GM21390 (cell line): ENCODE measurements at regions not wholly inside any gene's neighbourhood (a gene's known extent, or its start where the extent isn't known, plus 50 kb on each side); places are given as distances from the start of the nearest gene placed in this dataset.
"Not testable (repeated sequence)": the region's sequence is repeated elsewhere in the genome, so short reads cannot be mapped to it uniquely, and the experiment has no call there.

Experiments used
- ATAC-seq: cut with Tn5 transposase; IDR thresholded peaks from one replicate; pipeline ENCODE4 v1.9.1; 2021; ENCODE audit not compliant: unreplicated experiment

DNA sequence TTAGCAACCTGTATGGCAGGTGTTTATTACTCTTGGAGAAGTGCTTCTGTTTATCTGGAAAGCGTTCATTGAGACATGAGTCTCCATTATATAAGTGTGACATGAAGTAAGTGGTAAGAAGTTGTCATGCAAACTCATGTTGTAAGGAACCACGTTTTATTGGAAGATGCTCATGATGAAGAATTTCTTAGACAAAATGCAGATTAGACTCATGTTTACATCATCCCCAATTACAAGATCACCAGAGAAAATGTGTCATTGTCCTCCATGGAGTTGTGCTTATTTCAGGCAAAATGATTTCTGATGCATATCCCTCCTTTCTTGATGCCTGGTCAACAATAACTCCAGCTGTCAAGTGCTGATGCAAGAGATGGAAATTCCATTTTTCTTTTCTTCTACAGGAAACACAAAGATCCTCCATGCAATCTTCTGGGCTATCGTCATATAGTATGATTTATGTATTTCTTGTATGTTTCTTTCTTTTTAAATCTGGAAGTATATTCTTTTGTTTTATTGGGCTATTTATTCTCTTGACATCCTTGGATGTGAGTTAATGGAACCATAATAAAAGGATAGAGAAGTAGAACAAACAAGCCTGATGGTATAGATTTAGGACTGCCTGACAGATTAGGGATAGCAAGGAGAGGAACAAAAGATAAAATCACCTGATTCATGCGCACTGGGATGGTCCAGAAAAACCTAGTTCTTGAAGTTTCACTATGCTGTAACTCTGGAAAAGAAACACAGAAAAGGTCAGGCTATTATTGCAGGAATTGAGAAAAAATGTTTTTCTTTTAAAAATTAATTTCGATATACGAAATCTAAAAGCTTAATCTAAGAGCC, 50.7 kb upstream of the DIAPH3 start:
- no peak for ATAC-seq

DNA sequence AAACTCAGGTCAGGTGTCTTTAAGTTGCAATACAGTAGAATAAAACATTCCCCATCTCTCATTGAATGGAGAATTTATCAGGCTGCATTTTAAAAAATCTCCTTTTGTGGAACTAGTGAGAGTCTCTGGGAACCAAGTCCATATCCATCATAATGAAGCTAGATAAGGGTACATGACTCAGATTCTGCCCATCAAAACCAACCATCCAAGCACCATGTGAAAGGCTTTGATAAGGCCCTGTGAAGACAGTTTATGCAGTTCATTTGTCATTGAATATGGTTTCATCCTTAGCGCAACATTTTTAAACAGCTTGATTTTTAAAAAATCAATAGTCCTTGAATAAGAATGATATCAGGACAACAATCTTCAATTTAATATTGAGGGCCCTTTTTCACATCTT, 56.3 kb upstream of the DIAPH3 start:
- no peak for ATAC-seq

DNA sequence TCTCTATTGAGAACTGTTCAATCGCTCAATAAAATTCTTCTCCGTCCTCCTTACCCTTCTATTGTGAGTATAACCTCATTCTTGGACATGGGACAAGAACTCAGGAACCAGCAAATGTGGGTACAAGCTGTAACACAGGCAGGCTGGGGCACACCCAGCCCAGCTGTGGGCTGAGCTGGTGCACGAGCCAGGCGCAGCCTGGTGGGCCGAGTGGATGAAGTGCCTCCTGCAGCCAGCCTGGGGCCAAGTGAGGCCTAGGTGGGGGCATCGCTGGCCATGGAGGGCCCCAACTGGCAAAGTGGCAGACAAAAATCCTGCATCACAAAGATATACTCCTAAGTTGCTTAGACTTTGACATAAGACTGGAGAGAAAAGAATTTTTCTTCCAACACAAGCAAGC, 57.9 kb upstream of the DIAPH3 start:
- ATAC-seq: no peak

DNA sequence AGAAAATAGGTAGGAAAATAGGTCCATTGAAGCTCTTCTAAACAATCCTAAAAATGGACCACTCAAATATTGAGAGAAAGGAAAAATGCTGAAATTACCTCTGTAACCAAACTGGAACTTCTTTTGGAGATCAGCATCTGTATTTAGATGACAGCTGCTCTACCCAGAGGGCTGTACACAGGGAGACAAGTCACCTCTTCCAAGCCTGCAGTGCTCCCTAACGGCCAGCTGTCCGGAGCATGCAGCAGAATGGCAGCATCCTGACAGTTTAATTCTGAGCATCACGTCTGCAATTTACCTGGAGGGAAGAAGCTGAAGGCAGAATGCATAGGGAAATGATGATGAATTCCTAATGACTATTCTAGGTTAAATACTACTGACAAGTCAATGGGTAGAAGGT, 62.8 kb upstream of the DIAPH3 start:
- no peak for ATAC-seq

DNA sequence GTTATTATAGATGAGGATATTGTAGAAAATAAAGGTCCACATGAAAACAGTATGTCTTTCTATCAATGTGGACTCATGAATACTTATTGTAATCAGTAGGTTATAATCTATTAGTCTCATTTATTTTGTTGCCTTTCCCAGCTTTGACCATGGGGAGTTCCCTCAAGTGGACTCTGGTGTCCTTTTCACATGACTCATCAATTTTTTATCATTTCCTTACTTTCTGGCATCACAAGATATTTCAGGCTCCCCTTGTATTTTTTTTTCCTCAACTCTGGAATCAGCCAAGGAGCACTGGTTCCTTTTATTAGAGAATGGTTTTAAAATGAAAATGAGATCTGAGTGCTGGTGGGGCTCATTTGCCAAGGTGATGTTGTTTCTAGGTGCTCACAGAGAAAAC, 63.4 kb upstream of the DIAPH3 start:
- ATAC-seq: no peak

DNA sequence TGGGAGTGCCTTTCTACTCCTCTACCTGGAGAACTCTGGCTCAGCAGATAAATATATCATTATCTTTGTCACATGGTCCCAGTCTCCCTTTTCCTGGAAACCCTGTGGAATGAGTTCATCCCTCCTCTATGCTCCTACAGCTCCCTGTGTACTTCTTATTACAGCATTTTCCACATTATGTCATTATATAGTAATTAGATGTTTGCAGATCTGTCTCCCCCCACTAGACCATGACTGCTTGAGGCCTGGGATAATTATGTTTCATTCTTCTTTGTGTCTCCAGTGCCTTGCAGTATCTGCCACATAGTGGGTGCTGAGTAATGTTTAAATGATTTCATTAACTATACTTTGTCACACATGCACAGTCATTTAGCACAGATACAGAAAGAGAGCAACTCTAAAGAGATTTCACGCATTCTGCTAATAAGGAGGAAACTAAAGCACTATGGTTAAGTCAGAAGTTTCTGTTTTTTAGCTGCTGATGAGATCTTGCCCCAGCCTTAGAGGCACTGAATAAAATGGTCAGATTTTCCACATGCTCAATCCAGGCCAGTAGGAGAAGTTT, 66.1 kb upstream of the DIAPH3 start:
- no peak for ATAC-seq

DNA sequence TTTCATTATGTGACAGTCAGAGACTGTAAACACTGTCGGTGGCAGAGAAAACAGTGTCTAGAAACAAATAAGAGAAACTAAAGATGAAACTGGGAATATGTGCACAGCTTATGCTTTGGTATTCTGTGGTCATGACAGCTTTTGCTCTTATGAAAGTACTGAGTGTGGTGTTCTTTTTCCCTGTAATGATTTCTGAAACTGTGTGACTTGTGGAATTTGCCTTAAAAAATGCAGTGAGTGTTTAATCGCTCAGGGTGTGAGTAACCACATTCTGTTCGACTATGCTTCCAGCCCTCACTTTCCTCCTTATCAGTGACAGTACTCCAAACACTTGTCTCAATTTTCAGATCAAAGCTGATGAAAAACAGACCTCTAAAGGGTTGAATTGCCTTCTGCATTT, 66.9 kb upstream of the DIAPH3 start:
- peak; percentile 87 for ATAC-seq

DNA sequence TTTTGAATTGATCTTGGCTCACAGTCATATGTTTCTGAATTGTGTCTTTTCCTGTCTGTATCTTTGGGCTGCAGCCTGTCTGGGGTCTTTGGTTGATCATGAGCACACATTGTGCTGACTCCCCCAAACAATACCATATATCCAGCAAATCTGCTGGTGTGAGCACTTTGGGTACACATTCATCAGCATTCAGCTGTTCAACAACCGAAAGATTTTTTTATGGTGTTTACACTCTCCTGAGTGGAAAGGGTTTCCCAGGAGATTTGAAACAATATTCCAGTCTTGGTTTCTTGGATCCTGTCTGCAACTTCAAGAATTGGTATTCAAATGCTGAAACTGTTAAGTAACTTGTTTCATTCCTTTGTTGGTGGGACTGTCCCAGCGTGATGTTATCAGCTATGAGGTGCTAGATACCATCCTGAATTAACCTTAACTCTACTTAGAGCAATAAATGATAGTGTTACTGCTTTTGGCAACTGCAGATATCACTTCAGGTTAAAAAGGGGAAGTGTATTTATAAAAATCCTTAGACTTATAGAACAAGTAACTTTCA, 78.4 kb upstream of the DIAPH3 start:
- no peak for ATAC-seq

DNA sequence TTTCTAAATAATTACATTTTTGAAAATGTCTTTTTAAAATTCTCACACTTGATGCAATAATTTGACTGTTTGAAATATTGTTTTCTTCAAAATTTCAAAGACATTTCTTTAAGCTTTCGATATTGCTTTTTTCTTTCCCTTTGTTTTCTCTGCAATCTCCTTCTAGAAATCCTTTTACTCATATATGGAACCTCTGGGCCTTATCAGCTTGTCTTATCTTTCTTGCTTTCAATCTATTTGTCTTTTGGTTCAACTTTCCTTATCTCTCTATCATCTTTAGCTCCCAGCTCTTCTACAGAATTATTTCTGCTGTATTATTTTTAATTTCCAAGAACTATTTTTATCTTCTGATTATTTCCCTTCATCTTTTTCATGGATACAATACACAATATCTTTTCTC, 80.7 kb upstream of the DIAPH3 start:
- ATAC-seq: no peak

DNA sequence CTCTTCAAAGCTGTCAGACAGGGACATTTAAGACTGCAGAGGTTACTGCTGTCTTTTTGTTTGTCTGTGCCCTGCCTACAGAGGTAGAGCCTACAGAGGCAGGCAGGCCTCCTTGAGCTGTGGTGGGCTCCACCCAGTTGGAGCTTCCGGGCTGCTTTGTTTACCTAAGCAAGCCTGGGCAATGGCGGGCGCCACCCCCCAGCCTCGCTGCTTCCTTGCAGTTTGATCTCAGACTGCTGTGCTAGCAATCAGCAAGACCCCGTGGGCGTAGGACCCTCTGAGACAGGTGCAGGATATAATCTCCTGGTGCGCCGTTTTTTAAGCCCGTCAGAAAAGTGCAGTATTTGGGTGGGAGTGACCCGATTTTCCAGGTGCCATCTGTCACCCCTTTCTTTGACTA, 87.7 kb upstream of the DIAPH3 start:
- not testable (repeated sequence) for ATAC-seq

DNA sequence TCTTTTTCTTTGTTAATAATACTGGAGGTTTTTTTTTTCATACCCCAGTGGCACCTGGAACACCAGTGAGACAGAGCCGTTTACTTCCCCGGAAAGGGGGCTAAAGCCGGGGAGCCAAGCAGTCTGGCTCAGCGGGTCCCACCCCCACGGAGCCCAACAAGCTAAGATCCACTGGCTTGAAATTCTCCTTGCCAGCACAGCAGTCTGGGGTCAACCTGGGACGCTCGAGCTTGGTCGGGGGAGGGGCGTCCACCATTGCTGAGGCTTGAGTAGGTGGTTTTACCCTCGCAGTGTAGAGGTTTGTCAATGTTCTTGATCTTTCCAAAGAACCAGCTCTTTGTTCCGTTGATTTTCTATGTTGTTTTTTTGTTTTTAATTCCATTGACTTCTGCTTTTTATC, 94.6 kb upstream of the DIAPH3 start:
- no peak for ATAC-seq

DNA sequence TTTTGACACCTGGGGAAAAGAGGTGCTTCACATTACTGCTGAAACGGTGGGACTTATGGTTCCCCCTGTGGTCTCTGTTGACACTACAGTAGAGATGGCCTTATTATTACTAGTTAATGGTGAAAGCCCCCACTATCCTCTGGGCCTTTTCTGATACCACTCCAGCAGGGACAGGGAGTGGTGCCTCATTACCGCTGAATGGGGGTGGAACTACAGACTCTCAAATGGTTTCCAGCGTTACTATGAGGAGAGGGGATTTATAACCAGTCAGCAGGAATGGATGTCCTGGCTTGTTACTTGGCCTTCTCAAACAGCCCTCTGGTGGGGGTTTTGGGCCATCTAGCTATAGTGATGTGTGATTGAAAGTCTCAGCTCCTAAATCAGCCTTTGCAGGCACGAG, 96.7 kb upstream of the DIAPH3 start:
- no peak for ATAC-seq

DNA sequence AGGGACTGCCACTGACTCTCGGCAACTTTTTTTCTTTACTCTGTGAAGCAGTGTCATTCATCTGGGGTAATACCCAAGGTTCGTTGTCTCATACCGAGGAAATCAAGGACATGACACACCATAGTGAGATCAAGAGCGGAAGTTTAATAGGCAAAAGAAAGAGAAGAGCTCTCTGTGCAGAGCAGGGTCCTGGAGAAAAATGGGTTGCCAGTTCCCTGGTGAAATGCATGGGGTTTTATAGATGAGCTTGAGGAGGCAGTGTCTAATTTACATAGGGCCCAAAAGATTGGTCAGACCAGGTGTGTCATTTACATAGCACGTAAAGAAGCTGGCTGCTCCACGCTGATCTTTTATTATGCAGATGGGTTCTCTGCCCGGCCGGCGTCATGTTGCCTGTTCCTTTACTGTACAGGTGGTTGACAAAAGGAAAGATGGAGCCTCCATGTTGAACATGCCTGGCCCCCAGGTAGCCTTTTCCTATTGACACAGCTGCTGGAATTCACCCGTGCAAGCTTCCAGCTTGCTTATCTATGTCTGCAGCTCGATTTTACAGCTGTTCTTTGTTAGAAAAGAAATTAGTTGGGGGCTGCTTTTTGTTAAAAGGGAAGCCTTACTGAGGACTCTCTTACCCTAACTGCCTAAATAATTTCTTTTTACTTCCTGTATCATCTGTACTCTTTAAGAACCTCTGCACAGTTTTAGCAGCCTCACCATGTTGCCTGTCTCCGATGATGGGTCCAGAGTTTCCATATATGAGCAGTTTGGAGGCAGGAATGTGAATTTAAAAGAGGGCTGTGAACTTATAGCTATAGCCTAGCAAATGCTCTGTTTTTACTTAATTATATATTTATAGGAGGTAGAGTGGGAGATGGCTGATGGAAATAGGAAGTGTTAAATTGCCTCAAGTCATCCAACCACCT, 98.0 kb upstream of the DIAPH3 start:
- no peak for ATAC-seq

DNA sequence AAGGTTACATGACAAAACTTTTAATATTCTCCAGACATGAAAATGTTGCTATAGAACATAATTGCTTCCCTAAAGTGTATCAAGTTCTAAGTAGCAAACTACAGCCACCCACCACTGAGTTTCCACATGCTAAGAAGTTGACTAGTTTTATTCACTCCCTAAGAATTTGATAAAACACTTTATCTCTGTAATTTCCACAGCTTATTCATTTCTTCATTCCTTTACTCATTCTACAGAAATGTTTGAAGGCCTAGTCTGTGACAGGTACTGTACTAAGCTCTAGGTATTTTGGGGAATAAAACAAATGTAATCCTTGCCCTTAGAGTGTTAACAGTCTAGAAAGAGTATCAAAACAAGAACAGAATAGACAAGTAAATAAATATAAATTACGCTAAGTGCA, 101.8 kb upstream of the DIAPH3 start:
- no peak for ATAC-seq

DNA sequence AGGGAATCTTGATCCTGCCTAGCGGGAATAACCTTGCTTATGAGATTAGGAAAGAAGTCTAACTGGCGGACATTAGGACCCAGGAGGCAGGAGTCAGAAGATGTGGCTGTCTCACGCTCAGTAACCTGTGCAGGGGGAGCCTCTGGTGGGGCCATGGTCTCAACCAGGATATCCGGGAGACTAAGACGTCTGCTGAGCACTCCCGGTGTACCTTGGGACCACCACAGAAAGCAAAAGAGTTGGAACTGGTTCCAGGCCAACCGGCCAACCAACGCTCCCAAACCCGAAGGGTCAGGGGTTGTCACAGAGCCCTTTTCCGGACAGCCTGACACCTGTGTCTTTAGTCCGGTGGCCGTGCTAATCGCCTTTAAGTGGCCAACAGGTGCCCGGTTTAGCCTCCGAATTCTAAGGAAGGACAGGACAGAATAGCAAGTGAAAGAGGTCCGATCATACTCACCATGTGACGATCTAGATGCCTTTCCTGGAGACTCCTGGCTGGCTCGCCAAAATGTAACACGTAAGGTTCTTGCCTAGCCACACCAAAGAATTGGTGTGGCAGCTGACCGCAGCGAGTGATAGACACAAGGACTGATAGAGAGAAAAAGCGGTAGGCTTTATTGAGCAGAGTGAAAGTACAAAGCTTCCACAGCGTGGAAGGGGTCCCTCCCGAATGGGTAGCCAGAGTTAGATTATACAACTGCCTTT, 103.9 kb upstream of the DIAPH3 start:
- ATAC-seq: peak; percentile 78

DNA sequence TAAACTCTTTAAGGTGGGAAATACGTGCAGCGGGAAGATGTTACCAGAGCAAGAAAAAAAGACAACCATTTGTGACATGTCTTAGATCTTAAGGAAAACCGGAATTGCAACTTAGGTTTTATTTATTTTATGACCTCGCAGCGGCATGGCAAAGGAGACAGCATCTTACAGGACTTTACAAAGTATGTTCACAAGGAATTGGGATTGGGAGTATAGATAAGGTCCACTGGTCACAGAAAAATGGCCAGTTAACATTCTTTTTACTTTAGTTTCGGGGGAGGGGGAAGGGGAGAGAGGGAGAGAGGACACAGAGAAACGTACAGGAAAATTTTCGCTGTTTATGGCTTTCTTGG, 104.5 kb upstream of the DIAPH3 start:
- no peak for ATAC-seq

DNA sequence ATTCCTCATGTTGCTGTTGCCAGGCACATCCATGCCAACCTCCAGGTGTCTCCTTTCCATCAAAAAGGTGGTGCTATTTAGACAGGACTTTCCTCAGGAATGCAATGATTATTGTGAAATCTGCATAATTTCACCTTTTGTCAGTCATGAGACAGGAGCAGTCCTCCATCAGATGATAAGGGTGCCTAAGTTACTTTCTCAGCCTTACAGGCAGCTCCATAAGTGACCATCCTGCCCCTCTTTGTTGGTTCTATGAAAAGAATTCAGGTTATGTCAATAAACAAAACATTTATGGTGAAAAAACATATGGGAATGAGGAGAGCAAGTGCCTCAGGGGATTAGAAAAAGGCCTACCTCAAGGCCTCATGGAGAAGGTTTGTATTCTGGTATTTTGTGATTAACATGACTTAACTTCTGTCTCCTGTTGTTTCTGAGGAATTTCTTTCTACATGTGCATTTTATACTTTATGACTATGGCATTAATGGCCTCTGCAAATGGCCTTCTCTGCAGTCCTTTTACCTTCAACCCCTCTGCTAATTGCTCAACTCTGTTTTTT, 110.3 kb upstream of the DIAPH3 start:
- ATAC-seq: no peak

DNA sequence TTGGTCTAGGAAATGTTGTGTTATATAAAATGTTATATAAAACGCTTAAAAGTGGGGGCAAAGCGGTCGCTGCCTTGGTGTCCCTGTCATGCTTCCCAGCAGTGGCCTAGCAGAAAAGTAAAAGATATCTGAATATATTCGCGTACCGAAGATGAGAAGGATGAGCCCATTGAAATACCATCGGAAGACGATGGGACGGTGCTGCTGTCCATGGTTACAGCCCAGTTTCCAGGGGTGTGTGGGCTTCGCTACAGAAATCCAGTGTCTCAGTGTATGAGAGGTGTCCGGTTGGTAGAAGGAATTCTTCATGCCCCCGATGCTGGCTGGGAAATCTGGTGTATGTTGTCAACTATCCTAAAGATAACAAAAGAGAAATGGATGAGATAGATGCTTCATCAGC, 110.9 kb upstream of the DIAPH3 start:
- ATAC-seq: no peak

DNA sequence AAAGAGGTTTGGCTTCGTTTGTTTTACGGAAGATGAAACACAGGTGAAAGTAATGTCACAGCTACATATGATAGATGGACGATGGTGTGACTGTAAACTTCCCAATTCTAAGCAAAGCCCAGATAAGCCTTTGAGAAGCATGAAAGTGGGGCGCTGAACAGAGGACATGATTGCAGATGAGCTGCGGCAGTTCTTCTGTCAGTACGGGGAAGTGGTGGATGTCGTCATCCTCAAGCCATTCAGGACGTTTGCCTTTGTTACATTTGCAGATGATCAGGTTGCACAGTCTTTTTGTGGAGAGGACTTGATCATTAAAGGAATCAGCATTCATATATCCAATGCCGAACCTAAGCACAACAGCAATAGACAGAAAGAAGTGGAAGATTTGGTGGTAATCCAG, 111.5 kb upstream of the DIAPH3 start:
- ATAC-seq: no peak

DNA sequence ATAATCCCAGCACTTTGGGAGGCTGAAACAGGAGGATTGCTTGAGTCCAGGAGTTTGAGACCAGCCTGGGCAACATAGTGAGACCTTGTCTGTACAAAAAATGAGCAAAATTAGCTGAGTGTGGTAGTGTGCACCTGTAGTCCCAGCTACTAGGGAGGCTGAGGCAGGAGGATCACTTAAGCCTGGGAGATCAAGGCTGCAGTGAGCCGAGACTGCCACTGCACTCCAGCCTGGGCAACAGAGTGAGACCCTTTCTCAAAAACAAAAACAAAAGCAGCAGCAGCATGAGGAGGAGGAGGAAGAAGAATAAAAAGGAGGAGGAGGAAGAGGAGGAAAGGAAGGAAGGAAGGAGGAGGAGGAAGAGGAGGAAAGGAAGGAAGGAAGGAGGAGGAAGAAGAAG, 116.5 kb upstream of the TDRD3 start:
- ATAC-seq: not testable (repeated sequence)

DNA sequence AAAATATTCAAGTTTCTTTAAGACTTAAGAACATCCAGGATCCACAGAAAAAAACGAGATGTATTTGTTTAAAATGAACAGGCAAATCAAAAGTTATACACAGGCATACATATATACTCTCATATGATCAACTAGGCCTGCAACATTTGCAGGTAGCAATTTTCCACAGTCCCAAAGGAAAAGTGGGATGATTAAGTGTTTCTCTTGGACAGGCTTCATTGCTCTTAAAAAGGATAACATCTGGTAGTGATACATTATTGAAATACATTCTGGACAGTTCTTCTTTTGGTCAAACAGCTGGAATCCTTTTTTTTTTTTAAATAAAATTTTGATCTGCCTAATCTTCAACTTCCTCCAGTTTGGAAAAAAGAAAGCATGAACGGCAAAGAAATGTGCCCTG, 114.8 kb upstream of the TDRD3 start:
- no peak for ATAC-seq
